ENCODE measurements at regions not wholly inside any gene's neighbourhood (a gene's known extent, or its start where the extent isn't known, plus 50 kb on each side); places are given as distances from the start of the nearest gene placed in this dataset.

DNA sequence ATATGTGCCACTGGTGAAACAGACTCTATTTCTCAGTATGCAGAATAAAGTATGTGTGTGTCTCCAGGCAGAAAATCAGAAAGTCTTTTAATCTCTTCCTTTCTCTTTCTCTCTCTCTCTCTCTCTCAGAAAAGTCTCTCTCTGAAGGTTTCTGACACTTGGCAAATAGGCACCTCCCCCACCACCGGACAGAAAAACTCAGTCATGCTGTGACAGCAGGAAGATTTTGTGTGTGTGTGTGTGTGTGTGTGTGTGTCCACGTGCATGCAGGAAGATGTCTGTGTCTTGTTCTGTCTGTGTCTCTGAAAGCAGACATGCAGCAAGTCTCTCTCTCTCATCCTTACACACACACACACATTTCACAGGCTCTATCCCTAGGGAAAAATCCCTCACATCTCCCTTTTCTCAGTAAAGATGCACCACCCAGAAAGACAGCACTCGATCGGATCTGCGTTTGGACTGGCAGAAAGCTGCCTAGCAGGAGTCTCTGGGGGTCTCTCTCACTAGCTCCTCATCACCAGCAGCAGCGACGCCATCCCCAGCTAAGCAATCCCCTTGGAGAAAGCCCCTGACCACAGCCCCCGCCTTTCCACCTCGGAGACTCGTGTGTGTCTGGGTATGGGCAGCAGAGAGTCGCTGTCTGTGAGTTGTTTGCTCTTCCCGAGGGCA lies 98.3 kb downstream of the EDN3 start:
- DNase-seq (ENCODE audit: low read depth) = no peak
- Histone ChIP-seq H3K4me3 (ENCODE audit: low read depth, low read length) (no peak overlapping the region), H3K36me3 (ENCODE audit: control insufficient read depth, insufficient read depth, low read length) (no peaks in the 10 kb centered on the region), H3K27me3 (ENCODE audit: control insufficient read depth, insufficient read depth, low read length) (no peaks in the 10 kb centered on the region)
- FAIRE-seq = no peak
- TF ChIP-seq, protein P1, sequence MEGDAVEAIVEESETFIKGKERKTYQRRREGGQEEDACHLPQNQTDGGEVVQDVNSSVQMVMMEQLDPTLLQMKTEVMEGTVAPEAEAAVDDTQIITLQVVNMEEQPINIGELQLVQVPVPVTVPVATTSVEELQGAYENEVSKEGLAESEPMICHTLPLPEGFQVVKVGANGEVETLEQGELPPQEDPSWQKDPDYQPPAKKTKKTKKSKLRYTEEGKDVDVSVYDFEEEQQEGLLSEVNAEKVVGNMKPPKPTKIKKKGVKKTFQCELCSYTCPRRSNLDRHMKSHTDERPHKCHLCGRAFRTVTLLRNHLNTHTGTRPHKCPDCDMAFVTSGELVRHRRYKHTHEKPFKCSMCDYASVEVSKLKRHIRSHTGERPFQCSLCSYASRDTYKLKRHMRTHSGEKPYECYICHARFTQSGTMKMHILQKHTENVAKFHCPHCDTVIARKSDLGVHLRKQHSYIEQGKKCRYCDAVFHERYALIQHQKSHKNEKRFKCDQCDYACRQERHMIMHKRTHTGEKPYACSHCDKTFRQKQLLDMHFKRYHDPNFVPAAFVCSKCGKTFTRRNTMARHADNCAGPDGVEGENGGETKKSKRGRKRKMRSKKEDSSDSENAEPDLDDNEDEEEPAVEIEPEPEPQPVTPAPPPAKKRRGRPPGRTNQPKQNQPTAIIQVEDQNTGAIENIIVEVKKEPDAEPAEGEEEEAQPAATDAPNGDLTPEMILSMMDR (IDR thresholded peaks at IDR 0.05; ENCODE audit: insufficient read depth, low read length, severe bottlenecking) = no peak

GRCh38 chr20:59399426-59400099 lies 99.2 kb downstream of the EDN3 start:
- Histone ChIP-seq H3K4me3 (ENCODE audit: low read depth, low read length) (no peak overlapping the region), H3K36me3 (ENCODE audit: control insufficient read depth, insufficient read depth, low read length) (no peaks in the 10 kb centered on the region), H3K27me3 (ENCODE audit: control insufficient read depth, insufficient read depth, low read length) (no peaks in the 10 kb centered on the region)
- TF ChIP-seq, protein P1 (IDR thresholded peaks at IDR 0.05; ENCODE audit: insufficient read depth, low read length, severe bottlenecking) = no peak
- FAIRE-seq (no peak), DNase-seq (ENCODE audit: low read depth) (no peak)

DNA sequence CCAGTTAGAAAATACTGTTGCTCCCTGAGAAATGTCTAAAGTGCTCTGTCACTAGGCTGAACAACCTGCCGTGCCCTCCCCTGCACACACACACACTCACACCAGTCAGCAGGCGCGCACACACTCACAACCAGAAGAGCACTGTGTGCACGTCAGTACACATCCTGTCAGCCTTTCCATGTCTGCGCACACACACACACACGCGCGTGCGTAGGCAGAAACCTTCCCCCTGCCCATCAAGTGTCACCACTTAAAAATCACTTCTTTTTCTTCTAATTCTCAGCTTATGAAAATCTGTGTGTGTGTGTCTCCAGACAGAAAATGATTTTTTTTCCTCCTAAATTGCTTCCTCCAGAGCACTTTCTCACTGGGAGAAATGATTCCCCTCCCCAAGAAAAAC lies 100.3 kb downstream of the EDN3 start:
- Histone ChIP-seq H3K27me3 (ENCODE audit: control insufficient read depth, insufficient read depth, low read length) (no peaks in the 10 kb centered on the region), H3K36me3 (ENCODE audit: control insufficient read depth, insufficient read depth, low read length) (no peaks in the 10 kb centered on the region), H3K4me3 (ENCODE audit: low read depth, low read length) (no peak overlapping the region)
- TF ChIP-seq, protein P1 (IDR thresholded peaks at IDR 0.05; ENCODE audit: insufficient read depth, low read length, severe bottlenecking) = no peak
- FAIRE-seq = peak; percentile 43
- DNase-seq (ENCODE audit: low read depth) = no peak

DNA sequence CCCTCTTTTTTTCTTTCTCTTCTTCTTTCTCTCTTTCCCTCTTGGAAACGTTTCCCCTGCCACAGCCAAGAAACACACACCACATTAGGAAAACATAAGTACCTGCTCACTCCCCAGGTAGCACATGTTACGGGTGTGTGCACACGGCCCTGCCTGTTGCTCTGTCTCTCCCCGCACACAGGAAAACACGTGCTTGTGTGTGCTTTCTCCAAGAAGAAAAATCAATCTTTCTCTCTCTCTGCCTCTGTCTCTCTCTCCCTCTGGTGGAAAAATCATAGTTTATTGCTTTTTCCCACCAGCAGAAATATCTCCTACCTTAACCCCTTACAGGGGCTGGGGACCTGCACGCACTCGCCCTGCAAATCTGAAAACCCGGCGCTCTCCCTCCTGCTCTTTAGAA lies 102.3 kb downstream of the EDN3 start:
- DNase-seq (ENCODE audit: low read depth) = peak; percentile 6
- H3K27me3 ChIP-seq (ENCODE audit: control insufficient read depth, insufficient read depth, low read length) = no peaks in the 10 kb centered on the region
- FAIRE-seq = no peak
- H3K36me3 ChIP-seq (ENCODE audit: control insufficient read depth, insufficient read depth, low read length) = no peaks in the 10 kb centered on the region
- TF ChIP-seq, protein P1 (IDR thresholded peaks at IDR 0.05; ENCODE audit: insufficient read depth, low read length, severe bottlenecking) = no peak
- H3K4me3 ChIP-seq (ENCODE audit: low read depth, low read length) = no peak overlapping the region

- Histone ChIP-seq H3K4me3 (ENCODE audit: low read depth, low read length) (no peak overlapping the region), H3K36me3 (ENCODE audit: control insufficient read depth, insufficient read depth, low read length) (no peaks in the 10 kb centered on the region), H3K27me3 (ENCODE audit: control insufficient read depth, insufficient read depth, low read length) (no peaks in the 10 kb centered on the region)
- TF ChIP-seq, protein P1 (IDR thresholded peaks at IDR 0.05; ENCODE audit: insufficient read depth, low read length, severe bottlenecking) = peak; percentile 77
- FAIRE-seq = no peak
- DNase-seq (ENCODE audit: low read depth) = no peak
Measured at GRCh38 chr20:59403261-59403961, 103.0 kb downstream of the EDN3 start.
